PC-3 (cell line): ENCODE measurements at regions not wholly inside any gene's neighbourhood (a gene's known extent, or its start where the extent isn't known, plus 50 kb on each side); places are given as distances from the start of the nearest gene placed in this dataset.

Experiments
- CTCF ChIP-seq: fragments of 300-600 bp; sonication (generic); conservative IDR thresholded peaks from 2 replicates; pipeline ENCODE4 v1.5.1; 2017; ENCODE audit warnings: antibody characterized with exemption, low read depth, mild to moderate bottlenecking, low read length
- EZH2 ChIP-seq: fragments of 300-600 bp; sonication (generic); IDR thresholded peaks from one replicate; pipeline ENCODE4 v1.6.1; 2017; ENCODE audit warnings: antibody characterized with exemption, mild to moderate bottlenecking, low read length; ENCODE audit not compliant: unreplicated experiment
- EZH2phosphoT487 ChIP-seq: fragments of 300-600 bp; sonication (generic); IDR thresholded peaks from 2 replicates; pipeline ENCODE4 v1.6.1; 2018; ENCODE audit warnings: mild to moderate bottlenecking, antibody characterized with exemption, low read length, borderline replicate concordance

- no peak for TF ChIP-seq CTCF
- TF ChIP-seq EZH2 = no peak
- no peak for TF ChIP-seq EZH2phosphoT487
Observed at GRCh38 chr2:78648558-78648957, 376.9 kb upstream of the REG3G start.
